Endothelial cell of umbilical vein (primary cell): ENCODE measurements at regions not wholly inside any gene's neighbourhood (a gene's known extent, or its start where the extent isn't known, plus 50 kb on each side); places are given as distances from the start of the nearest gene placed in this dataset.

Experiments used
- BruUV-seq: library from RNA; stranded (reverse); fragments of 400-500 nt; replicated peaks from 2 replicates; lab custom pipeline; 2021; lab: Mats Ljungman, UMichigan
- CTCF ChIA-PET: fragments of 300-600, 350-600 bp; sonication (Branson Sonifier 250); formaldehyde crosslinking; loops from one replicate; lab custom pipeline; 2021; ENCODE audit warnings: antibody characterized with exemption, inconsistent platforms; lab: Charles Lee
- POLR2A ChIA-PET: fragments of 300-600, 350-600 bp; sonication (Branson Sonifier 250); formaldehyde crosslinking; loops from one replicate; lab custom pipeline; 2021; ENCODE audit warnings: antibody characterized with exemption, inconsistent platforms; lab: Charles Lee
- DNase-seq: peaks from one replicate; pipeline ENCODE4 v3.0.0-alpha.2; 2011; ENCODE audit warnings: low read depth, low spot score
- FAIRE-seq: peaks from 2 replicates; lab custom pipeline; 2011; peaks lifted over from hg19 to GRCh38; lab: Jason Lieb, UNC
- H2AFZ ChIP-seq: 2 replicates; pipeline ENCODE4 v1.6.0; 2012; ENCODE audit warnings: low read depth, low read length, control low read depth, inconsistent platforms
- H3K27ac ChIP-seq: 2 replicates; pipeline ENCODE4 v1.5.1; 2011; ENCODE audit warnings: low read depth, mild to moderate bottlenecking, control low read depth, low read length, moderate library complexity; ENCODE audit not compliant: insufficient read depth
- H3K27me3 ChIP-seq, 2 experiments: 2 replicates each; pipeline versions ENCODE4 v1.6.0 to v1.6.1; 2011; ENCODE audit warnings: low read length in 2 of 2, mixed read lengths in 1 of 2; ENCODE audit not compliant: control insufficient read depth in 2 of 2, insufficient read depth in 2 of 2
- H3K36me3 ChIP-seq, 2 experiments: 2 replicates in 1 of 2; 3 replicates in 1 of 2; pipeline ENCODE4 v1.5.1; 2011; ENCODE audit warnings: low read length in 2 of 2, mild to moderate bottlenecking in 1 of 2, moderate library complexity in 1 of 2; ENCODE audit not compliant: control insufficient read depth in 2 of 2, insufficient read depth in 2 of 2; ENCODE audit errors: extremely low read depth in 1 of 2
- H3K4me1 ChIP-seq: 3 replicates; pipeline ENCODE4 v1.5.1; 2011; ENCODE audit warnings: mild to moderate bottlenecking, low read length; ENCODE audit not compliant: control insufficient read depth, insufficient read depth; ENCODE audit errors: extremely low read depth
- H3K4me2 ChIP-seq: 2 replicates; pipeline ENCODE4 v1.6.1; 2011; ENCODE audit warnings: low read length, control low read depth, mixed read lengths; ENCODE audit not compliant: insufficient read depth
- H3K4me3 ChIP-seq, 3 experiments: fragments of 200-600 bp in 1 of 3; sonication (generic), shearing (Covaris generic) in 1 of 3; replicated peaks in 1 of 3; 2 replicates each; pipeline ENCODE4 v1.5.1; 2011 to 2016; ENCODE audit warnings: control low read depth in 3 of 3, low read length in 3 of 3, mild to moderate bottlenecking in 2 of 3, inconsistent platforms in 1 of 3, low read depth in 1 of 3, moderate library complexity in 1 of 3; ENCODE audit not compliant: insufficient read depth in 1 of 3
- H3K79me2 ChIP-seq: 2 replicates; pipeline ENCODE4 v1.6.0; 2012; ENCODE audit warnings: low read length, inconsistent platforms; ENCODE audit not compliant: control insufficient read depth, insufficient read depth
- H3K9ac ChIP-seq: replicated peaks from 2 replicates; pipeline ENCODE3; 2011; ENCODE audit warnings: low read length, control low read depth; ENCODE audit not compliant: insufficient read depth; ENCODE audit errors: extremely low read depth
- H3K9me1 ChIP-seq: replicated peaks from 3 replicates; pipeline ENCODE4 v1.6.0; 2011; ENCODE audit warnings: mild to moderate bottlenecking, low read length; ENCODE audit not compliant: control insufficient read depth, insufficient read depth; ENCODE audit errors: extremely low read depth
- H3K9me3 ChIP-seq: replicated peaks from 2 replicates; pipeline ENCODE4 v1.5.1; 2012; ENCODE audit warnings: low read length, inconsistent platforms; ENCODE audit not compliant: control insufficient read depth, insufficient read depth
- H4K20me1 ChIP-seq: replicated peaks from 2 replicates; pipeline ENCODE3; 2011; ENCODE audit warnings: mild to moderate bottlenecking, low read length; ENCODE audit not compliant: control insufficient read depth, insufficient read depth; ENCODE audit errors: extremely low read depth
- EZH2 ChIP-seq: IDR thresholded peaks from 2 replicates; pipeline ENCODE4 v1.6.1; 2012; ENCODE audit warnings: borderline replicate concordance, low read depth, mild to moderate bottlenecking, moderate library complexity, low read length, inconsistent platforms; ENCODE audit not compliant: severe bottlenecking
- FOS ChIP-seq: IDR thresholded peaks from 2 replicates; pipeline ENCODE4 v1.6.1; 2011; ENCODE audit warnings: mild to moderate bottlenecking, low read length, moderate library complexity, borderline replicate concordance; ENCODE audit not compliant: insufficient read depth
- GATA2 ChIP-seq: IDR thresholded peaks from 2 replicates; pipeline ENCODE4 v1.7.0; 2011; ENCODE audit warnings: low read depth, mild to moderate bottlenecking, moderate library complexity, mixed read lengths, low read length; ENCODE audit not compliant: insufficient read length, insufficient read depth
- JUN ChIP-seq: IDR thresholded peaks from 2 replicates; pipeline ENCODE4 v1.6.1; 2011; ENCODE audit warnings: borderline replicate concordance, low read depth; ENCODE audit not compliant: insufficient read length, insufficient read depth
- MYC ChIP-seq: IDR thresholded peaks from one replicate; pipeline ENCODE4 v1.6.1; 2011; ENCODE audit warnings: mild to moderate bottlenecking, low read depth, low read length
- POLR2A ChIP-seq: IDR thresholded peaks from 2 replicates; pipeline ENCODE4 v1.6.1; 2012; ENCODE audit warnings: low read depth, mild to moderate bottlenecking, control low read depth, low read length
- POLR2AphosphoS5 ChIP-seq: IDR thresholded peaks from 2 replicates; pipeline ENCODE4 v1.6.1; 2012; ENCODE audit warnings: low read depth, mild to moderate bottlenecking, control low read depth, low read length, moderate library complexity; ENCODE audit not compliant: insufficient read depth
- dilution Hi-C: fragments of 300-500 bp; cut with MboI; formaldehyde crosslinking; loops from one replicate; pipeline ENCODE4 v1.15.0; 2019; ENCODE audit warnings: low sequenced_read_pairs; ENCODE audit not compliant: extremely low pct_ligation_motif_present
- intact Hi-C: fragments of 100-400 bp; cut with micrococcal nuclease; formaldehyde crosslinking; loops from one replicate; pipeline ENCODE4 v1.10.0; 2022
- TF ChIP-seq, protein P1 (sequence below): IDR thresholded peaks from 2 replicates; pipeline ENCODE4 v1.6.1; 2011; ENCODE audit not compliant: insufficient read depth, insufficient read length
- TF ChIP-seq, protein P2 (sequence below), 2 donors: IDR thresholded peaks; 1 replicate in 1 of 2; 2 replicates in 1 of 2; pipeline ENCODE4 v1.5.1; 2011; ENCODE audit warnings: low read length in 2 of 2, mild to moderate bottlenecking in 2 of 2, moderate library complexity in 2 of 2, control low read depth in 1 of 2, inconsistent platforms in 1 of 2, low read depth in 1 of 2; ENCODE audit not compliant: insufficient read depth in 1 of 2; ENCODE audit errors: extremely low read depth in 1 of 2

DNA sequence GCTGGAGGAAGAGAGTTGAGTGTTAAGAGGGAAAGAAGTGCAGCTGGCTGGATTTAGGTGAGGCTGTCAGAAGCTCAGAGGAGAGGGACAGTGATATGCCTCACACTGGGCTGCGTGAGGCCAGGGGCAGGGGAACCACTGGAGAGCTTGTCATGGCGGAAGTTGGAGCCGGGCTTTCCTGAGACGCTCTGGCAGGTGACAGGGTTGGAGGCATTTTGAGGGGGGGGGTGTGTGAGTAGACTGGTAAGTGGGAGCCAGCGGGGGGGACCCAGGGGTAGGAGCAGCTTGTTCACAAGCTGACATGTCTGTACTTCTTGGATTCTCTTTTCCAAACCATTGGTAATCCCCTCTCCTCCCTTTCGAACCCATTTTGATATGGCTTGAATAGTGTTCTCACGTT is 331.5 kb upstream of the RGMA start:
- H3K9ac ChIP-seq: no peak overlapping the region
- no peak overlapping the region for H3K27ac ChIP-seq
- ChIA-PET CTCF (no interaction called here), POLR2A (no interaction called here)
- H3K4me3 ChIP-seq: no peak overlapping the region
- no peak overlapping the region for H3K4me2 ChIP-seq
- TF ChIP-seq, protein P1, sequence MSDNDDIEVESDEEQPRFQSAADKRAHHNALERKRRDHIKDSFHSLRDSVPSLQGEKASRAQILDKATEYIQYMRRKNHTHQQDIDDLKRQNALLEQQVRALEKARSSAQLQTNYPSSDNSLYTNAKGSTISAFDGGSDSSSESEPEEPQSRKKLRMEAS: no peak
- TF ChIP-seq POLR2AphosphoS5 (no peak), MYC (no peak), EZH2 (no peak), GATA2 (no peak), POLR2A (no peak), JUN (no peak), FOS (no peak)
- TF ChIP-seq, protein P2, sequence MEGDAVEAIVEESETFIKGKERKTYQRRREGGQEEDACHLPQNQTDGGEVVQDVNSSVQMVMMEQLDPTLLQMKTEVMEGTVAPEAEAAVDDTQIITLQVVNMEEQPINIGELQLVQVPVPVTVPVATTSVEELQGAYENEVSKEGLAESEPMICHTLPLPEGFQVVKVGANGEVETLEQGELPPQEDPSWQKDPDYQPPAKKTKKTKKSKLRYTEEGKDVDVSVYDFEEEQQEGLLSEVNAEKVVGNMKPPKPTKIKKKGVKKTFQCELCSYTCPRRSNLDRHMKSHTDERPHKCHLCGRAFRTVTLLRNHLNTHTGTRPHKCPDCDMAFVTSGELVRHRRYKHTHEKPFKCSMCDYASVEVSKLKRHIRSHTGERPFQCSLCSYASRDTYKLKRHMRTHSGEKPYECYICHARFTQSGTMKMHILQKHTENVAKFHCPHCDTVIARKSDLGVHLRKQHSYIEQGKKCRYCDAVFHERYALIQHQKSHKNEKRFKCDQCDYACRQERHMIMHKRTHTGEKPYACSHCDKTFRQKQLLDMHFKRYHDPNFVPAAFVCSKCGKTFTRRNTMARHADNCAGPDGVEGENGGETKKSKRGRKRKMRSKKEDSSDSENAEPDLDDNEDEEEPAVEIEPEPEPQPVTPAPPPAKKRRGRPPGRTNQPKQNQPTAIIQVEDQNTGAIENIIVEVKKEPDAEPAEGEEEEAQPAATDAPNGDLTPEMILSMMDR (IDR thresholded peaks at IDR 0.05; ENCODE audit: extremely low read depth in 1 of 2, insufficient read depth in 1 of 2, low read depth in 1 of 2, low read length in 2 of 2): no peak
- H3K36me3 ChIP-seq: no peaks in the 10 kb centered on the region
- intact Hi-C loops (no loop called here), dilution Hi-C loops (no loop called here)
- DNase-seq (no peak), FAIRE-seq (no peak)
- no peaks in the 10 kb centered on the region for H3K9me1 ChIP-seq
- no peaks in the 10 kb centered on the region for H4K20me1 ChIP-seq
- H2AFZ ChIP-seq: no peak overlapping the region
- H3K9me3 ChIP-seq: peaks cover 2% of the 10 kb centered on the region
- no TSS peak for BruUV-seq
- H3K27me3 ChIP-seq: no peaks in the 10 kb centered on the region
- no peaks in the 10 kb centered on the region for H3K4me1 ChIP-seq
- no peaks in the 10 kb centered on the region for H3K79me2 ChIP-seq
